WTC11 (cell line): ENCODE measurements at regions not wholly inside any gene's neighbourhood (a gene's known extent, or its start where the extent isn't known, plus 50 kb on each side); places are given as distances from the start of the nearest gene placed in this dataset.

ENCODE experiments used
- ATAC-seq: fragments of 200-7000 bp; cut with Tn5 transposase; 2 replicates; pipeline ENCODE4 v1.10.0; 2021; ENCODE audit warnings: mild to moderate bottlenecking, moderate library complexity
- CTCF ChIA-PET: fragments of 300-600 bp; sonication (Branson Sonifier 250); formaldehyde crosslinking; loops from one replicate; lab custom pipeline; 2021; ENCODE audit warnings: antibody characterized with exemption; lab: Charles Lee
- POLR2A ChIA-PET: fragments of 350-600 bp; sonication (Branson Sonifier 250); formaldehyde crosslinking; loops from one replicate; lab custom pipeline; 2021; ENCODE audit warnings: antibody characterized with exemption; lab: Charles Lee
- DNase-seq: peaks from one replicate; pipeline ENCODE4 v3.0.0; 2021; ENCODE audit warnings: low spot score
- H3K27ac Mint-ChIP-seq: 2 replicates; pipeline ENCODE4 v1.8.0; 2021; ENCODE audit warnings: mixed read lengths
- H3K27me3 Mint-ChIP-seq: 2 replicates; pipeline ENCODE4 v1.8.0; 2021; ENCODE audit warnings: low read depth, mild to moderate bottlenecking, moderate library complexity, mixed read lengths
- H3K36me3 Mint-ChIP-seq: 2 replicates; pipeline ENCODE4 v1.8.0; 2021; ENCODE audit warnings: mixed read lengths
- H3K4me1 Mint-ChIP-seq: 2 replicates; pipeline ENCODE4 v1.8.0; 2022; ENCODE audit warnings: mixed read lengths
- H3K4me3 Mint-ChIP-seq: 2 replicates; pipeline ENCODE4 v1.8.0; 2021; ENCODE audit warnings: mild to moderate bottlenecking, moderate library complexity, mixed read lengths
- H3K9me3 Mint-ChIP-seq: 2 replicates; pipeline ENCODE4 v1.8.0; 2021; ENCODE audit warnings: mixed read lengths
- AR ChIP-seq: fragments of 250-450 bp; sonication (Bioruptor Pico); IDR thresholded peaks from 2 replicates; pipeline ENCODE4 v1.9.0; 2021; ENCODE audit warnings: mild to moderate bottlenecking
- ARID4B ChIP-seq: sonication (generic); formaldehyde crosslinking; IDR thresholded peaks from 2 replicates; pipeline ENCODE4 v1.8.0; 2023; ENCODE audit warnings: missing genetic modification reagents, mild to moderate bottlenecking, borderline replicate concordance
- ATF1 ChIP-seq: sonication (generic); formaldehyde crosslinking; IDR thresholded peaks from 2 replicates; pipeline ENCODE4 v1.8.1; 2023; ENCODE audit warnings: mild to moderate bottlenecking, moderate library complexity, missing genetic modification reagents
- CBFB ChIP-seq: sonication (generic); formaldehyde crosslinking; IDR thresholded peaks from 2 replicates; pipeline ENCODE4 v1.8.1; 2022; ENCODE audit warnings: mild to moderate bottlenecking, low read depth, missing genetic modification reagents
- E2F1 ChIP-seq: sonication (generic); formaldehyde crosslinking; IDR thresholded peaks from 2 replicates; pipeline ENCODE4 v1.8.0; 2022; ENCODE audit warnings: mild to moderate bottlenecking, missing genetic modification reagents
- FOXP1 ChIP-seq: sonication (generic); formaldehyde crosslinking; IDR thresholded peaks from 2 replicates; pipeline ENCODE4 v1.8.0; 2022; ENCODE audit warnings: missing genetic modification reagents, mild to moderate bottlenecking, moderate library complexity, borderline replicate concordance
- FOXP4 ChIP-seq: sonication (generic); formaldehyde crosslinking; IDR thresholded peaks from 2 replicates; pipeline ENCODE4 v1.8.0; 2022; ENCODE audit warnings: mild to moderate bottlenecking, missing genetic modification reagents
- HMGA2 ChIP-seq: fragments of 250-450 bp; sonication (Bioruptor Pico); IDR thresholded peaks from 2 replicates; pipeline ENCODE4 v1.4.0; 2021; ENCODE audit warnings: mild to moderate bottlenecking, moderate library complexity
- IRF2 ChIP-seq: sonication (generic); formaldehyde crosslinking; IDR thresholded peaks from 2 replicates; pipeline ENCODE4 v1.8.0; 2022; ENCODE audit warnings: low read depth, missing genetic modification reagents, borderline replicate concordance
- MAX ChIP-seq: sonication (generic); formaldehyde crosslinking; IDR thresholded peaks from 2 replicates; pipeline ENCODE4 v1.8.0; 2022; ENCODE audit warnings: mild to moderate bottlenecking, missing genetic modification reagents
- NFATC4 ChIP-seq: fragments of 250-450 bp; sonication (Bioruptor Pico); IDR thresholded peaks from 2 replicates; pipeline ENCODE4 v1.9.0; 2021; ENCODE audit warnings: mild to moderate bottlenecking
- NR1H2 ChIP-seq: sonication (generic); formaldehyde crosslinking; IDR thresholded peaks from 2 replicates; pipeline ENCODE4 v1.9.0; 2021; ENCODE audit warnings: mild to moderate bottlenecking, moderate library complexity, missing genetic modification reagents
- PRRX2 ChIP-seq: fragments of 250-450 bp; sonication (Bioruptor Pico); IDR thresholded peaks from 2 replicates; pipeline ENCODE4 v1.8.0; 2021; ENCODE audit warnings: mild to moderate bottlenecking
- SMAD3 ChIP-seq: sonication (generic); formaldehyde crosslinking; IDR thresholded peaks from 2 replicates; pipeline ENCODE4 v1.8.0; 2022; ENCODE audit warnings: missing genetic modification reagents, mild to moderate bottlenecking, borderline replicate concordance
- TCF7 ChIP-seq: sonication (generic); formaldehyde crosslinking; IDR thresholded peaks from 2 replicates; pipeline ENCODE4 v1.8.0; 2022; ENCODE audit warnings: mild to moderate bottlenecking, low read depth, missing genetic modification reagents, moderate library complexity
- TEAD1 ChIP-seq: sonication (generic); formaldehyde crosslinking; IDR thresholded peaks from 2 replicates; pipeline ENCODE4 v1.8.0; 2022; ENCODE audit warnings: mild to moderate bottlenecking, missing genetic modification reagents
- ZMAT4 ChIP-seq: fragments of 250-450 bp; sonication (Bioruptor Pico); IDR thresholded peaks from 2 replicates; pipeline ENCODE4 v1.9.0; 2021; ENCODE audit warnings: mild to moderate bottlenecking
- ZNF121 ChIP-seq: sonication (generic); formaldehyde crosslinking; IDR thresholded peaks from 2 replicates; pipeline ENCODE4 v1.8.0; 2023; ENCODE audit warnings: missing genetic modification reagents
- ZNF232 ChIP-seq: sonication (generic); formaldehyde crosslinking; IDR thresholded peaks from 2 replicates; pipeline ENCODE4 v1.8.0; 2022; ENCODE audit warnings: mild to moderate bottlenecking, missing genetic modification reagents
- ZNF416 ChIP-seq: fragments of 250-450 bp; sonication (Bioruptor Pico); IDR thresholded peaks from 2 replicates; pipeline ENCODE4 v1.9.0; 2021; ENCODE audit warnings: mild to moderate bottlenecking, inconsistent platforms
- ZNF512 ChIP-seq: sonication (generic); formaldehyde crosslinking; IDR thresholded peaks from 2 replicates; pipeline ENCODE4 v1.8.1; 2022; ENCODE audit warnings: missing genetic modification reagents, borderline replicate concordance

GRCh38 chr2:111626865-111627163, 257.2 kb downstream of the ANAPC1 start:
- Mint-ChIP-seq H3K9me3 (peaks cover 42% of the 10 kb centered on the region), H3K4me1 (no peaks in the 10 kb centered on the region), H3K27me3 (no peaks in the 10 kb centered on the region), H3K4me3 (no peak overlapping the region), H3K27ac (no peak overlapping the region), H3K36me3 (peaks cover 21% of the 10 kb centered on the region)
- TF ChIP-seq CBFB (CRISPR knock-in tag): no peak
- TF ChIP-seq HMGA2 (CRISPR knock-in tag): no peak
- TF ChIP-seq IRF2 (CRISPR knock-in tag): no peak
- TF ChIP-seq ARID4B (CRISPR knock-in tag): no peak
- TF ChIP-seq ZNF512 (CRISPR knock-in tag): no peak
- TF ChIP-seq NR1H2 (CRISPR knock-in tag): no peak
- TF ChIP-seq FOXP4 (CRISPR knock-in tag): no peak
- TF ChIP-seq ZNF416: no peak
- ChIA-PET POLR2A (no interaction called here), CTCF (no interaction called here)
- ATAC-seq (no peak), DNase-seq (no peak)

GRCh38 chr2:111627256-111627655, 256.7 kb downstream of the ANAPC1 start:
- POLR2A ChIA-PET: no interaction called here
- no peak overlapping the region for H3K4me3 Mint-ChIP-seq
- DNase-seq (no peak), ATAC-seq (no peak)
- CTCF ChIA-PET: no interaction called here
- no peaks in the 10 kb centered on the region for H3K4me1 Mint-ChIP-seq
- H3K36me3 Mint-ChIP-seq: peaks cover 21% of the 10 kb centered on the region
- H3K27ac Mint-ChIP-seq: no peak overlapping the region
- peaks cover 42% of the 10 kb centered on the region for H3K9me3 Mint-ChIP-seq
- no peaks in the 10 kb centered on the region for H3K27me3 Mint-ChIP-seq
- TF ChIP-seq ATF1 (CRISPR knock-in tag): no peak
- no peak for TF ChIP-seq TCF7 (CRISPR knock-in tag)
- no peak for TF ChIP-seq ZMAT4 (CRISPR knock-in tag)
- no peak for TF ChIP-seq TEAD1 (CRISPR knock-in tag)
- TF ChIP-seq ZNF512 (CRISPR knock-in tag): no peak
- TF ChIP-seq SMAD3 (CRISPR knock-in tag): no peak
- TF ChIP-seq PRRX2 (CRISPR knock-in tag): no peak
- no peak for TF ChIP-seq AR
- no peak for TF ChIP-seq E2F1
- no peak for TF ChIP-seq MAX (CRISPR knock-in tag)
- no peak for TF ChIP-seq ZNF121 (CRISPR knock-in tag)
- TF ChIP-seq NFATC4 (CRISPR knock-in tag): no peak
- TF ChIP-seq FOXP1: no peak
- TF ChIP-seq ZNF232 (CRISPR knock-in tag): no peak
